ENCODE measurements at regions not wholly inside any gene's neighbourhood (a gene's known extent, or its start where the extent isn't known, plus 50 kb on each side); places are given as distances from the start of the nearest gene placed in this dataset.

DNA sequence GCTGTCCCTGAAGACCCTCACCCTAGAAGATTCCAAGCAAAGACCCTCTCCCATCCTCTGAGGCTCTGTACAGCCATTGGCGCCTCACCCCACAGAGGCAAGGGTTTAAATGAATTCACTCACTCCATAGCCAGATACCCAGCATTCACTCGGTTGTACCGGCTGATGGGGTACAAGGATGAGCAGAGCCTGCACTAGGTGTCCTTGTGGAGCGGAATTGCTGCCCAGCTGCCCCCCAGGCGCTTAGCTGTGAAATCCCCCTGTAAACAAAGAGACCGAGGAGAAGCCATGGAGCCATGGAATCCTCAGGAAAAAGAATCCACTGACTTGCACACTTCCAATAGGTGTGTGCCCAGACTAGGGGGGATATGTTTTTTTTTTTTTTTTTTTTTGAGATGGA, 117.3 kb downstream of the SHANK2 start:
- TF ChIP-seq, protein P1, sequence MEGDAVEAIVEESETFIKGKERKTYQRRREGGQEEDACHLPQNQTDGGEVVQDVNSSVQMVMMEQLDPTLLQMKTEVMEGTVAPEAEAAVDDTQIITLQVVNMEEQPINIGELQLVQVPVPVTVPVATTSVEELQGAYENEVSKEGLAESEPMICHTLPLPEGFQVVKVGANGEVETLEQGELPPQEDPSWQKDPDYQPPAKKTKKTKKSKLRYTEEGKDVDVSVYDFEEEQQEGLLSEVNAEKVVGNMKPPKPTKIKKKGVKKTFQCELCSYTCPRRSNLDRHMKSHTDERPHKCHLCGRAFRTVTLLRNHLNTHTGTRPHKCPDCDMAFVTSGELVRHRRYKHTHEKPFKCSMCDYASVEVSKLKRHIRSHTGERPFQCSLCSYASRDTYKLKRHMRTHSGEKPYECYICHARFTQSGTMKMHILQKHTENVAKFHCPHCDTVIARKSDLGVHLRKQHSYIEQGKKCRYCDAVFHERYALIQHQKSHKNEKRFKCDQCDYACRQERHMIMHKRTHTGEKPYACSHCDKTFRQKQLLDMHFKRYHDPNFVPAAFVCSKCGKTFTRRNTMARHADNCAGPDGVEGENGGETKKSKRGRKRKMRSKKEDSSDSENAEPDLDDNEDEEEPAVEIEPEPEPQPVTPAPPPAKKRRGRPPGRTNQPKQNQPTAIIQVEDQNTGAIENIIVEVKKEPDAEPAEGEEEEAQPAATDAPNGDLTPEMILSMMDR (IDR thresholded peaks at IDR 0.05), result no peak
- TF ChIP-seq POLR2AphosphoS5 (IDR thresholded peaks at IDR 0.05; ENCODE audit: low read depth, low read length) (no peak), TCF7L2 (IDR thresholded peaks at IDR 0.05; ENCODE audit: low read depth, low read length) (no peak)
- TF ChIP-seq, protein P2, sequence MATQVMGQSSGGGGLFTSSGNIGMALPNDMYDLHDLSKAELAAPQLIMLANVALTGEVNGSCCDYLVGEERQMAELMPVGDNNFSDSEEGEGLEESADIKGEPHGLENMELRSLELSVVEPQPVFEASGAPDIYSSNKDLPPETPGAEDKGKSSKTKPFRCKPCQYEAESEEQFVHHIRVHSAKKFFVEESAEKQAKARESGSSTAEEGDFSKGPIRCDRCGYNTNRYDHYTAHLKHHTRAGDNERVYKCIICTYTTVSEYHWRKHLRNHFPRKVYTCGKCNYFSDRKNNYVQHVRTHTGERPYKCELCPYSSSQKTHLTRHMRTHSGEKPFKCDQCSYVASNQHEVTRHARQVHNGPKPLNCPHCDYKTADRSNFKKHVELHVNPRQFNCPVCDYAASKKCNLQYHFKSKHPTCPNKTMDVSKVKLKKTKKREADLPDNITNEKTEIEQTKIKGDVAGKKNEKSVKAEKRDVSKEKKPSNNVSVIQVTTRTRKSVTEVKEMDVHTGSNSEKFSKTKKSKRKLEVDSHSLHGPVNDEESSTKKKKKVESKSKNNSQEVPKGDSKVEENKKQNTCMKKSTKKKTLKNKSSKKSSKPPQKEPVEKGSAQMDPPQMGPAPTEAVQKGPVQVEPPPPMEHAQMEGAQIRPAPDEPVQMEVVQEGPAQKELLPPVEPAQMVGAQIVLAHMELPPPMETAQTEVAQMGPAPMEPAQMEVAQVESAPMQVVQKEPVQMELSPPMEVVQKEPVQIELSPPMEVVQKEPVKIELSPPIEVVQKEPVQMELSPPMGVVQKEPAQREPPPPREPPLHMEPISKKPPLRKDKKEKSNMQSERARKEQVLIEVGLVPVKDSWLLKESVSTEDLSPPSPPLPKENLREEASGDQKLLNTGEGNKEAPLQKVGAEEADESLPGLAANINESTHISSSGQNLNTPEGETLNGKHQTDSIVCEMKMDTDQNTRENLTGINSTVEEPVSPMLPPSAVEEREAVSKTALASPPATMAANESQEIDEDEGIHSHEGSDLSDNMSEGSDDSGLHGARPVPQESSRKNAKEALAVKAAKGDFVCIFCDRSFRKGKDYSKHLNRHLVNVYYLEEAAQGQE (IDR thresholded peaks at IDR 0.05; ENCODE audit: insufficient read depth in 1 of 2, low read depth in 2 of 2, low read length in 1 of 2), result no peak
